HCT116 (cell line): ENCODE measurements at regions not wholly inside any gene's neighbourhood (a gene's known extent, or its start where the extent isn't known, plus 50 kb on each side); places are given as distances from the start of the nearest gene placed in this dataset.

ENCODE experiments used
- ATAC-seq: fragments of 200-7000 bp; cut with Tn5 transposase; 2 replicates; pipeline ENCODE4 v1.9.1; 2020; ENCODE audit warnings: mild to moderate bottlenecking, moderate library complexity
- BruUV-seq: library from RNA; stranded (reverse); fragments of 400-500 nt; replicated peaks from 2 replicates; lab custom pipeline; 2021; lab: Mats Ljungman, UMichigan
- CTCF ChIA-PET: fragments of 300-600 bp; sonication (Branson Sonifier 250); formaldehyde crosslinking; loops from one replicate; lab custom pipeline; 2021; ENCODE audit warnings: antibody characterized with exemption; lab: Charles Lee
- POLR2A ChIA-PET: fragments of 300-600, 350-600 bp; sonication (Branson Sonifier 250); formaldehyde crosslinking; loops from one replicate; lab custom pipeline; 2021; ENCODE audit warnings: antibody characterized with exemption; lab: Charles Lee
- RAD21 ChIA-PET, 2 experiments: fragments of 300-600 bp; sonication (Branson Sonifier 250); formaldehyde crosslinking; loops; one replicate each; lab custom pipeline; 2023; ENCODE audit warnings: low total read pairs in 2 of 2; ENCODE audit not compliant: uncharacterized antibody in 2 of 2, unreplicated experiment in 2 of 2, low non-redundant PET in 1 of 2; lab: Charles Lee
- DNase-seq: peaks from one replicate; pipeline ENCODE4 v3.0.0-alpha.2; 2010; ENCODE audit warnings: low read depth, low spot score
- H2AFZ ChIP-seq: fragments of 200-600 bp; shearing (Covaris generic), sonication (generic); 2 replicates; pipeline ENCODE4 v1.6.1; 2017; ENCODE audit warnings: low read depth, mixed run types, mixed read lengths, antibody characterized with exemption, low read length; ENCODE audit not compliant: poor library complexity, severe bottlenecking
- H3K27ac ChIP-seq: 2 replicates; pipeline ENCODE4 v1.5.1; 2012; ENCODE audit warnings: low read depth, low read length
- H3K27me3 ChIP-seq: fragments of 200-600 bp; sonication (generic); 2 replicates; pipeline ENCODE4 v1.6.1; 2016; ENCODE audit warnings: mixed run types, low read length, mixed read lengths; ENCODE audit not compliant: insufficient read depth
- H3K36me3 ChIP-seq, 2 experiments: fragments of 200-500 bp in 1 of 2; fragments of 200-600 bp in 1 of 2; sonication (Bioruptor generic) in 1 of 2; sonication (generic) in 1 of 2; 2 replicates each; pipeline versions ENCODE4 v1.5.1 to v1.6.1; 2014 to 2016; ENCODE audit warnings: low read length in 2 of 2, inconsistent platforms in 1 of 2, mixed read lengths in 1 of 2, mixed run types in 1 of 2; ENCODE audit not compliant: insufficient read depth in 2 of 2, control insufficient read depth in 1 of 2
- H3K4me1 ChIP-seq, 2 experiments: fragments of 200-600 bp in 1 of 2; sonication (generic) in 1 of 2; 2 replicates each; pipeline versions ENCODE4 v1.5.1 to v1.6.1; 2012 to 2017; ENCODE audit warnings: low read length in 2 of 2, inconsistent platforms in 1 of 2, mild to moderate bottlenecking in 1 of 2, mixed read lengths in 1 of 2, mixed run types in 1 of 2, moderate library complexity in 1 of 2; ENCODE audit not compliant: insufficient read depth in 2 of 2, control insufficient read depth in 1 of 2
- H3K4me2 ChIP-seq: fragments of 200-600 bp; sonication (generic); 2 replicates; pipeline ENCODE4 v1.6.1; 2017; ENCODE audit warnings: mixed run types, low read length, mixed read lengths
- H3K4me3 ChIP-seq, 2 experiments: fragments of 200-600 bp in 1 of 2; sonication (generic) in 1 of 2; replicated peaks in 1 of 2; 2 replicates each; pipeline ENCODE4 v1.5.1; 2011 to 2016; ENCODE audit warnings: low read length in 2 of 2, control low read depth in 1 of 2, low read depth in 1 of 2, mild to moderate bottlenecking in 1 of 2, mixed read lengths in 1 of 2, mixed run types in 1 of 2
- H3K79me2 ChIP-seq: fragments of 200-600 bp; sonication (generic); 2 replicates; pipeline ENCODE4 v1.6.1; 2017; ENCODE audit warnings: mild to moderate bottlenecking, mixed run types, low read length, moderate library complexity, mixed read lengths; ENCODE audit not compliant: insufficient read depth
- H3K9ac ChIP-seq: fragments of 200-600 bp; sonication (generic); 2 replicates; pipeline ENCODE4 v1.6.1; 2016; ENCODE audit warnings: low read length, mixed read lengths
- H3K9me2 ChIP-seq: fragments of 200-600 bp; sonication (generic), shearing (Covaris generic); 2 replicates; pipeline ENCODE4 v1.6.1; 2017; ENCODE audit warnings: mixed run types, mild to moderate bottlenecking, moderate library complexity; ENCODE audit not compliant: insufficient read depth
- H3K9me3 ChIP-seq, 2 experiments: fragments of 200-500 bp in 1 of 2; fragments of 200-600 bp in 1 of 2; sonication (Bioruptor generic) in 1 of 2; sonication (generic) in 1 of 2; 2 replicates each; pipeline ENCODE4 v1.6.1; 2014 to 2017; ENCODE audit warnings: low read length in 2 of 2, mixed read lengths in 2 of 2, inconsistent platforms in 1 of 2, low read depth in 1 of 2, mild to moderate bottlenecking in 1 of 2, mixed run types in 1 of 2, moderate library complexity in 1 of 2; ENCODE audit not compliant: control insufficient read depth in 1 of 2, insufficient read depth in 1 of 2
- H4K20me1 ChIP-seq: fragments of 200-600 bp; sonication (generic), shearing (Covaris generic); 2 replicates; pipeline ENCODE4 v1.6.1; 2017; ENCODE audit warnings: mixed run types, mild to moderate bottlenecking, moderate library complexity; ENCODE audit not compliant: insufficient read depth
- CBX3 ChIP-seq: IDR thresholded peaks from 2 replicates; pipeline ENCODE4 v1.6.1; 2012; ENCODE audit warnings: low read depth
- CEBPB ChIP-seq: IDR thresholded peaks from 2 replicates; pipeline ENCODE4 v1.6.1; 2012; ENCODE audit warnings: low read depth
- CTCF ChIP-seq, 3 experiments: fragments of 200-600 bp in 1 of 3; sonication (generic) in 1 of 3; IDR thresholded peaks in 2 of 3; conservative IDR thresholded peaks in 1 of 3; 2 replicates each; pipeline ENCODE4 v1.5.1; 2012 to 2017; ENCODE audit warnings: low read depth in 2 of 3, low read length in 2 of 3, antibody characterized with exemption in 1 of 3, borderline replicate concordance in 1 of 3, control low read depth in 1 of 3, mild to moderate bottlenecking in 1 of 3, mixed read lengths in 1 of 3, mixed run types in 1 of 3, moderate library complexity in 1 of 3; ENCODE audit not compliant: insufficient read depth in 1 of 3
- EGR1 ChIP-seq: IDR thresholded peaks from 2 replicates; pipeline ENCODE4 v1.6.1; 2012; ENCODE audit warnings: low read depth
- ELF1 ChIP-seq: IDR thresholded peaks from 2 replicates; pipeline ENCODE4 v1.6.1; 2012; ENCODE audit warnings: low read depth, borderline replicate concordance
- EZH2 ChIP-seq: fragments of 200-600 bp; sonication (generic); IDR thresholded peaks from 2 replicates; pipeline ENCODE4 v1.6.1; 2017; ENCODE audit warnings: antibody characterized with exemption, mixed run types
- EZH2phosphoT487 ChIP-seq: fragments of 200-600 bp; IDR thresholded peaks from 2 replicates; pipeline ENCODE4 v1.6.1; 2018; ENCODE audit warnings: antibody characterized with exemption, borderline replicate concordance
- FOSL1 ChIP-seq: IDR thresholded peaks from 2 replicates; pipeline ENCODE4 v1.6.1; 2012; ENCODE audit warnings: low read depth
- JUND ChIP-seq: IDR thresholded peaks from 2 replicates; pipeline ENCODE4 v1.6.1; 2012
- MAX ChIP-seq: IDR thresholded peaks from 2 replicates; pipeline ENCODE4 v1.6.1; 2012
- POLR2A ChIP-seq: IDR thresholded peaks from 2 replicates; pipeline ENCODE4 v1.7.0; 2011; ENCODE audit warnings: borderline replicate concordance; ENCODE audit not compliant: insufficient read depth, insufficient read length; ENCODE audit errors: extremely low read depth
- POLR2AphosphoS5 ChIP-seq: IDR thresholded peaks from 2 replicates; pipeline ENCODE4 v1.6.1; 2011; ENCODE audit warnings: mild to moderate bottlenecking, low read depth, low read length, moderate library complexity
- RAD21 ChIP-seq: IDR thresholded peaks from 2 replicates; pipeline ENCODE4 v1.6.1; 2012; ENCODE audit warnings: low read depth, mild to moderate bottlenecking
- SP1 ChIP-seq: IDR thresholded peaks from 2 replicates; pipeline ENCODE4 v1.6.1; 2012; ENCODE audit warnings: low read depth
- SRF ChIP-seq: IDR thresholded peaks from 2 replicates; pipeline ENCODE4 v1.6.1; 2012; ENCODE audit warnings: low read depth
- TCF7L2 ChIP-seq: IDR thresholded peaks from 2 replicates; pipeline ENCODE4 v1.7.0; 2011; ENCODE audit warnings: borderline replicate concordance, inconsistent platforms; ENCODE audit not compliant: insufficient read depth, insufficient read length; ENCODE audit errors: extremely low read depth
- YY1 ChIP-seq: IDR thresholded peaks from 2 replicates; pipeline ENCODE4 v1.6.1; 2011; ENCODE audit warnings: low read length, low read depth, moderate library complexity, mild to moderate bottlenecking; ENCODE audit not compliant: insufficient replicate concordance; ENCODE audit errors: extremely low read depth
- ZNF274 ChIP-seq: fragments of 200-500 bp; sonication (Bioruptor generic); IDR thresholded peaks from 2 replicates; pipeline ENCODE4 v1.6.1; 2014; ENCODE audit warnings: mild to moderate bottlenecking, low read depth, low read length, inconsistent platforms
- intact Hi-C: fragments of 100-400 bp; cut with micrococcal nuclease; formaldehyde crosslinking; loops from 2 replicates; pipeline ENCODE4 v1.10.0; 2022
- TF ChIP-seq, protein P1 (sequence below): IDR thresholded peaks from 2 replicates; pipeline ENCODE4 v1.6.1; 2011; ENCODE audit warnings: mild to moderate bottlenecking, low read length, moderate library complexity; ENCODE audit not compliant: insufficient replicate concordance; ENCODE audit errors: extremely low read depth
- TF ChIP-seq, protein P2 (sequence below): IDR thresholded peaks from 2 replicates; pipeline ENCODE4 v1.6.1; 2012

- Histone ChIP-seq H4K20me1 (no peaks in the 10 kb centered on the region), H3K9me3 (no peaks in the 10 kb centered on the region), H2AFZ (no peak overlapping the region), H3K9ac (no peak overlapping the region), H3K36me3 (no peaks in the 10 kb centered on the region), H3K4me2 (no peak overlapping the region), H3K27me3 (no peaks in the 10 kb centered on the region), H3K4me1 (no peaks in the 10 kb centered on the region), H3K4me3 (no peak overlapping the region), H3K9me2 (no peaks in the 10 kb centered on the region), H3K79me2 (no peaks in the 10 kb centered on the region), H3K27ac (no peak overlapping the region)
- CTCF ChIA-PET: no interaction called here
- RAD21 ChIA-PET: no interaction called here
- intact Hi-C loops: no loop called here
- DNase-seq (no peak), ATAC-seq (no peak)
- no TSS peak for BruUV-seq
- TF ChIP-seq JUND (no peak), CBX3 (no peak), ELF1 (no peak), YY1 (no peak), FOSL1 (no peak), EZH2phosphoT487 (no peak), SP1 (no peak), RAD21 (no peak), EZH2 (no peak), CTCF (IDR thresholded peaks at IDR 0.05 in 2 of 3, conservative IDR thresholded peaks at IDR 0.05 in 1 of 3; ENCODE audit: borderline replicate concordance in 1 of 3, insufficient read depth in 1 of 3, low read depth in 2 of 3, low read length in 2 of 3) (no peak), MAX (no peak), TCF7L2 (no peak), EGR1 (no peak), POLR2A (no peak), CEBPB (no peak), ZNF274 (no peak), SRF (no peak), POLR2AphosphoS5 (no peak)
- TF ChIP-seq, protein P1, sequence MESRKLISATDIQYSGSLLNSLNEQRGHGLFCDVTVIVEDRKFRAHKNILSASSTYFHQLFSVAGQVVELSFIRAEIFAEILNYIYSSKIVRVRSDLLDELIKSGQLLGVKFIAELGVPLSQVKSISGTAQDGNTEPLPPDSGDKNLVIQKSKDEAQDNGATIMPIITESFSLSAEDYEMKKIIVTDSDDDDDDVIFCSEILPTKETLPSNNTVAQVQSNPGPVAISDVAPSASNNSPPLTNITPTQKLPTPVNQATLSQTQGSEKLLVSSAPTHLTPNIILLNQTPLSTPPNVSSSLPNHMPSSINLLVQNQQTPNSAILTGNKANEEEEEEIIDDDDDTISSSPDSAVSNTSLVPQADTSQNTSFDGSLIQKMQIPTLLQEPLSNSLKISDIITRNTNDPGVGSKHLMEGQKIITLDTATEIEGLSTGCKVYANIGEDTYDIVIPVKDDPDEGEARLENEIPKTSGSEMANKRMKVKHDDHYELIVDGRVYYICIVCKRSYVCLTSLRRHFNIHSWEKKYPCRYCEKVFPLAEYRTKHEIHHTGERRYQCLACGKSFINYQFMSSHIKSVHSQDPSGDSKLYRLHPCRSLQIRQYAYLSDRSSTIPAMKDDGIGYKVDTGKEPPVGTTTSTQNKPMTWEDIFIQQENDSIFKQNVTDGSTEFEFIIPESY: no peak
- TF ChIP-seq, protein P2, sequence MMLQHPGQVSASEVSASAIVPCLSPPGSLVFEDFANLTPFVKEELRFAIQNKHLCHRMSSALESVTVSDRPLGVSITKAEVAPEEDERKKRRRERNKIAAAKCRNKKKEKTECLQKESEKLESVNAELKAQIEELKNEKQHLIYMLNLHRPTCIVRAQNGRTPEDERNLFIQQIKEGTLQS: no peak
- POLR2A ChIA-PET: no interaction called here
Measured at GRCh38 chr6:27743787-27744186, 168.4 kb downstream of the OR2B2 start.
